NCI-H2081 (cell line): ENCODE measurements at regions not wholly inside any gene's neighbourhood (a gene's known extent, or its start where the extent isn't known, plus 50 kb on each side); places are given as distances from the start of the nearest gene placed in this dataset.
"Not testable (repeated sequence)": the region's sequence is repeated elsewhere in the genome, so short reads cannot be mapped to it uniquely, and the experiment has no call there.

ENCODE experiments used
- DNase-seq, 2 experiments: peaks; one replicate each; lab custom pipeline; 2025; lab: John Stamatoyannopoulos, UW

GRCh38 chr7:68176974-68177373 lies 1180.3 kb downstream of the TYW1 start:
- DNase-seq = peak; percentile 78 to 83

GRCh38 chr7:68180761-68181160 lies 1184.1 kb downstream of the TYW1 start:
- DNase-seq = no peak

GRCh38 chr7:68183176-68183575 lies 1186.5 kb downstream of the TYW1 start:
- DNase-seq = no peak

GRCh38 chr7:68185631-68186456 lies 1189.2 kb downstream of the TYW1 start:
- peak; percentile 87 to 97 for DNase-seq

GRCh38 chr7:68187532-68187931 lies 1190.9 kb downstream of the TYW1 start:
- no peak for DNase-seq

GRCh38 chr7:68192941-68193340 lies 1196.3 kb downstream of the TYW1 start:
- DNase-seq = no peak

- DNase-seq = not testable (repeated sequence)
Observed at GRCh38 chr7:68195642-68196041, 1199.0 kb downstream of the TYW1 start.

GRCh38 chr7:68200051-68200670 lies 1203.5 kb downstream of the TYW1 start:
- DNase-seq = no peak

GRCh38 chr7:68203251-68203650 lies 1206.6 kb downstream of the TYW1 start:
- no peak for DNase-seq

GRCh38 chr7:68205826-68206225 lies 1209.2 kb downstream of the TYW1 start:
- DNase-seq = no peak

GRCh38 chr7:68206946-68207485 lies 1210.4 kb downstream of the TYW1 start:
- no peak for DNase-seq

GRCh38 chr7:68207676-68208075 lies 1211.0 kb downstream of the TYW1 start:
- no peak for DNase-seq

GRCh38 chr7:68209486-68209885 lies 1212.9 kb downstream of the TYW1 start:
- no peak for DNase-seq

GRCh38 chr7:68213838-68214237 lies 1217.2 kb downstream of the TYW1 start:
- DNase-seq = no peak

GRCh38 chr7:68216051-68216450 lies 1219.4 kb downstream of the TYW1 start:
- DNase-seq = no peak

GRCh38 chr7:68217426-68217825 lies 1220.8 kb downstream of the TYW1 start:
- DNase-seq = no peak

- no peak for DNase-seq
Observed at GRCh38 chr7:68218461-68218860, 1221.8 kb downstream of the TYW1 start.

- no peak for DNase-seq
Observed at GRCh38 chr7:68222311-68222710, 1225.7 kb downstream of the TYW1 start.

GRCh38 chr7:68224041-68224741 lies 1227.6 kb downstream of the TYW1 start:
- peak; percentile 60 to 86 for DNase-seq

- DNase-seq = not testable (repeated sequence)
Observed at GRCh38 chr7:68231011-68231410, 1234.4 kb downstream of the TYW1 start.

GRCh38 chr7:68235937-68236336 lies 1239.3 kb downstream of the TYW1 start:
- no peak for DNase-seq

GRCh38 chr7:68238204-68238805 lies 1241.7 kb downstream of the TYW1 start:
- DNase-seq = no peak
